ENCODE measurements at regions not wholly inside any gene's neighbourhood (a gene's known extent, or its start where the extent isn't known, plus 50 kb on each side); places are given as distances from the start of the nearest gene placed in this dataset.

- no peak for TF ChIP-seq HOXD13 (CRISPR knock-in tag; IDR thresholded peaks at IDR 0.05; ENCODE audit: borderline replicate concordance)
- TF ChIP-seq ZNF394 (tag by site-specific recombination; IDR thresholded peaks at IDR 0.05; ENCODE audit: borderline replicate concordance) = no peak
- TF ChIP-seq ZNF416 (tag by site-specific recombination; IDR thresholded peaks at IDR 0.05) = no peak
- no peak for TF ChIP-seq ZNF677 (tag by site-specific recombination; IDR thresholded peaks at IDR 0.05)
- TF ChIP-seq ZNF610 (tag by site-specific recombination; IDR thresholded peaks at IDR 0.05; ENCODE audit: borderline replicate concordance) = no peak
- no peak for TF ChIP-seq GLIS1 (tag by site-specific recombination; IDR thresholded peaks at IDR 0.05)
- no peak for TF ChIP-seq ZNF223 (tag by site-specific recombination; IDR thresholded peaks at IDR 0.05)
- no peak for TF ChIP-seq ZNF514 (tag by site-specific recombination; IDR thresholded peaks at IDR 0.05)
These were observed 684.6 kb upstream of the ACO1 start (continued) for GRCh38 chr9:31699836-31700235.

- CTCF ChIA-PET = no interaction called here
- no peak for TF ChIP-seq ZNF529 (tag by site-specific recombination; IDR thresholded peaks at IDR 0.05; ENCODE audit: insufficient replicate concordance)
- Histone ChIP-seq H3K4me3 (ENCODE audit: low read depth, low read length) (no peak overlapping the region), H3K4me1 (ENCODE audit: control insufficient read depth, insufficient read depth, low read length) (no peaks in the 10 kb centered on the region), H3K27ac (ENCODE audit: extremely low read depth, low read depth, low read length) (no peak overlapping the region), H3K9me3 (ENCODE audit: control insufficient read depth, insufficient read depth, low read depth, low read length) (no peaks in the 10 kb centered on the region), H3K36me3 (ENCODE audit: control insufficient read depth in 2 of 2, insufficient read depth in 1 of 2, low read length in 2 of 2) (no peaks in the 10 kb centered on the region)
- POLR2A ChIA-PET = no interaction called here
These were observed 684.0 kb upstream of the ACO1 start for GRCh38 chr9:31700252-31701045.

GRCh38 chr9:31702957-31703356 lies 681.5 kb upstream of the ACO1 start:
- no peaks in the 10 kb centered on the region for H3K36me3 ChIP-seq (ENCODE audit: control insufficient read depth in 2 of 2, insufficient read depth in 1 of 2, low read length in 2 of 2)
- ChIA-PET POLR2A (no interaction called here), CTCF (no interaction called here)
- no peaks in the 10 kb centered on the region for H3K4me1 ChIP-seq (ENCODE audit: control insufficient read depth, insufficient read depth, low read length)
- H3K4me3 ChIP-seq (ENCODE audit: low read depth, low read length) = no peak overlapping the region
- no peak overlapping the region for H3K27ac ChIP-seq (ENCODE audit: extremely low read depth, low read depth, low read length)
- H3K9me3 ChIP-seq (ENCODE audit: control insufficient read depth, insufficient read depth, low read depth, low read length) = no peaks in the 10 kb centered on the region
- TF ChIP-seq ZFP41 (tag by site-specific recombination; IDR thresholded peaks at IDR 0.05; ENCODE audit: borderline replicate concordance) (no peak), ZNF501 (tag by site-specific recombination; IDR thresholded peaks at IDR 0.05) (no peak), ZXDB (tag by site-specific recombination; IDR thresholded peaks at IDR 0.05) (no peak), EGR2 (tag by site-specific recombination; IDR thresholded peaks at IDR 0.05; ENCODE audit: low read depth) (no peak), ZBTB10 (tag by site-specific recombination; IDR thresholded peaks at IDR 0.05) (no peak), WT1 (tag by site-specific recombination; IDR thresholded peaks at IDR 0.05) (no peak), KLF10 (tag by site-specific recombination; IDR thresholded peaks at IDR 0.05) (no peak), ZSCAN30 (tag by site-specific recombination; IDR thresholded peaks at IDR 0.05) (no peak), ZNF777 (tag by site-specific recombination; IDR thresholded peaks at IDR 0.05; ENCODE audit: borderline replicate concordance) (no peak), ZNF280C (tag by site-specific recombination; IDR thresholded peaks at IDR 0.05) (no peak), GFI1B (tag by site-specific recombination; IDR thresholded peaks at IDR 0.05) (no peak), ZNF624 (tag by site-specific recombination; IDR thresholded peaks at IDR 0.05) (no peak), ZNF274 (IDR thresholded peaks at IDR 0.05; ENCODE audit: low read length) (no peak), ZNF274 (tag by site-specific recombination; IDR thresholded peaks at IDR 0.05; ENCODE audit: borderline replicate concordance) (no peak), PRDM1 (tag by site-specific recombination; IDR thresholded peaks at IDR 0.05) (no peak)

All from HEK293 (cell line).